IMR-90 (cell line): ENCODE measurements at regions not wholly inside any gene's neighbourhood (a gene's known extent, or its start where the extent isn't known, plus 50 kb on each side); places are given as distances from the start of the nearest gene placed in this dataset.

ENCODE experiments used
- ATAC-seq: fragments of 200-7000 bp; cut with Tn5 transposase; 2 replicates; pipeline ENCODE4 v1.9.1; 2020; ENCODE audit warnings: low read depth, mild to moderate bottlenecking, moderate library complexity
- BruUV-seq: library from RNA; stranded (reverse); fragments of 400-500 nt; replicated peaks from 2 replicates; lab custom pipeline; 2021; lab: Mats Ljungman, UMichigan
- CTCF ChIA-PET: fragments of 300-600 bp; formaldehyde crosslinking; extraction: SDS; loops from one replicate; lab custom pipeline; 2021; ENCODE audit warnings: antibody characterized with exemption; lab: Yijun Ruan, JAX
- POLR2A ChIA-PET: fragments of 300-600 bp; sonication (Branson Sonifier 250); formaldehyde crosslinking; loops from one replicate; lab custom pipeline; 2022; ENCODE audit warnings: antibody characterized with exemption; ENCODE audit not compliant: unreplicated experiment; lab: Charles Lee
- DNase-seq: peaks from one replicate; pipeline ENCODE4 v3.0.0; 2013
- H2AFZ ChIP-seq: replicated peaks from 2 replicates; pipeline ENCODE3; 2013; ENCODE audit warnings: low read length, mild to moderate bottlenecking; ENCODE audit not compliant: poor library complexity
- H2AK5ac ChIP-seq: 2 replicates; pipeline ENCODE4 v1.6.1; 2013; ENCODE audit warnings: low read depth, low read length, inconsistent platforms
- H2AK9ac ChIP-seq: replicated peaks from 2 replicates; pipeline ENCODE3; 2013; ENCODE audit warnings: mild to moderate bottlenecking, low read depth, low read length, moderate library complexity; ENCODE audit not compliant: poor library complexity
- H2BK120ac ChIP-seq: 2 replicates; pipeline ENCODE4 v1.6.1; 2013; ENCODE audit warnings: low read depth, low read length, inconsistent platforms
- H2BK15ac ChIP-seq: 3 replicates; pipeline ENCODE4 v1.6.1; 2013; ENCODE audit warnings: low read depth, low read length, inconsistent platforms
- H2BK20ac ChIP-seq: 2 replicates; pipeline ENCODE4 v1.6.1; 2013; ENCODE audit warnings: low read depth, mild to moderate bottlenecking, inconsistent platforms, low read length, moderate library complexity
- H2BK5ac ChIP-seq: 2 replicates; pipeline ENCODE4 v1.6.1; 2013; ENCODE audit warnings: mild to moderate bottlenecking, low read depth, low read length, inconsistent platforms; ENCODE audit not compliant: poor library complexity, severe bottlenecking
- H3K14ac ChIP-seq: replicated peaks from 2 replicates; pipeline ENCODE4 v1.6.1; 2013; ENCODE audit warnings: low read depth, low read length, inconsistent platforms
- H3K18ac ChIP-seq: 2 replicates; pipeline ENCODE4 v1.6.1; 2013; ENCODE audit warnings: low read depth, low read length, control low read depth
- H3K23ac ChIP-seq: 2 replicates; pipeline ENCODE4 v1.6.1; 2013; ENCODE audit warnings: low read depth, low read length, inconsistent platforms
- H3K27ac ChIP-seq: 2 replicates; pipeline ENCODE4 v1.5.1; 2013; ENCODE audit warnings: mild to moderate bottlenecking, control low read depth, low read length; ENCODE audit not compliant: insufficient read depth
- H3K27me3 ChIP-seq: 2 replicates; pipeline ENCODE4 v1.6.1; 2013; ENCODE audit warnings: low read length; ENCODE audit not compliant: control insufficient read depth, insufficient read depth
- H3K36me3 ChIP-seq: 2 replicates; pipeline ENCODE4 v1.6.1; 2013; ENCODE audit warnings: low read length, mixed read lengths; ENCODE audit not compliant: control insufficient read depth, insufficient read depth
- H3K4ac ChIP-seq: 2 replicates; pipeline ENCODE4 v1.6.1; 2013; ENCODE audit warnings: low read depth, low read length, inconsistent platforms
- H3K4me1 ChIP-seq: 2 replicates; pipeline ENCODE4 v1.6.1; 2013; ENCODE audit warnings: low read length, mixed read lengths; ENCODE audit not compliant: control insufficient read depth, insufficient read depth
- H3K4me2 ChIP-seq: 2 replicates; pipeline ENCODE4 v1.6.1; 2013; ENCODE audit warnings: low read depth, mild to moderate bottlenecking, control low read depth, low read length, moderate library complexity
- H3K4me3 ChIP-seq: 2 replicates; pipeline ENCODE4 v1.5.1; 2013; ENCODE audit warnings: low read depth, mild to moderate bottlenecking, control low read depth, low read length, moderate library complexity; ENCODE audit not compliant: insufficient read depth
- H3K56ac ChIP-seq: 2 replicates; pipeline ENCODE4 v1.6.1; 2013; ENCODE audit warnings: low read length, inconsistent platforms; ENCODE audit not compliant: insufficient read depth; ENCODE audit errors: extremely low read depth
- H3K79me1 ChIP-seq, 2 experiments: 2 replicates each; pipeline ENCODE4 v1.6.1; 2013; ENCODE audit warnings: low read length in 2 of 2, inconsistent platforms in 1 of 2, low read depth in 1 of 2
- H3K9ac ChIP-seq: 2 replicates; pipeline ENCODE4 v1.6.1; 2013; ENCODE audit warnings: low read depth, low read length, control low read depth
- H3K9me1 ChIP-seq: 2 replicates; pipeline ENCODE4 v1.6.1; 2013; ENCODE audit warnings: low read length, inconsistent platforms; ENCODE audit not compliant: insufficient read depth
- H3K9me3 ChIP-seq: 2 replicates; pipeline ENCODE4 v1.6.1; 2013; ENCODE audit warnings: low read length; ENCODE audit not compliant: control insufficient read depth, insufficient read depth
- H4K20me1 ChIP-seq: 2 replicates; pipeline ENCODE4 v1.6.1; 2013; ENCODE audit warnings: low read length, inconsistent platforms; ENCODE audit not compliant: insufficient read depth
- H4K5ac ChIP-seq: 2 replicates; pipeline ENCODE4 v1.6.1; 2013; ENCODE audit warnings: mild to moderate bottlenecking, low read depth, low read length, control low read depth
- H4K8ac ChIP-seq, 2 experiments: 2 replicates each; pipeline ENCODE4 v1.6.1; 2013; ENCODE audit warnings: low read depth in 2 of 2, low read length in 2 of 2, control low read depth in 1 of 2, inconsistent platforms in 1 of 2
- H4K91ac ChIP-seq: 2 replicates; pipeline ENCODE4 v1.6.1; 2013; ENCODE audit warnings: low read depth, low read length, inconsistent platforms; ENCODE audit not compliant: insufficient read depth
- BHLHE40 ChIP-seq: fragments of 150-350 bp; IDR thresholded peaks from 2 replicates; pipeline ENCODE4 v1.6.1; 2016; ENCODE audit warnings: mild to moderate bottlenecking, low read depth, low read length
- CEBPB ChIP-seq: IDR thresholded peaks from 2 replicates; pipeline ENCODE4 v1.6.1; 2012; ENCODE audit warnings: low read depth, low read length, improper control_type of control experiment
- CHD1 ChIP-seq: IDR thresholded peaks from 2 replicates; pipeline ENCODE4 v1.6.1; 2012; ENCODE audit warnings: low read depth, low read length, improper control_type of control experiment
- CTCF ChIP-seq: conservative IDR thresholded peaks from 2 replicates; pipeline ENCODE4 v1.5.1; 2012; ENCODE audit warnings: mild to moderate bottlenecking, low read depth, low read length, improper control_type of control experiment
- ELK1 ChIP-seq: fragments of 150-350 bp; IDR thresholded peaks from 2 replicates; pipeline ENCODE4 v1.6.1; 2016; ENCODE audit warnings: low read depth, mild to moderate bottlenecking, low read length, moderate library complexity, borderline replicate concordance
- FOS ChIP-seq: fragments of 150-350 bp; IDR thresholded peaks from 2 replicates; pipeline ENCODE4 v1.6.1; 2016; ENCODE audit warnings: low read depth, low read length
- MAFK ChIP-seq: IDR thresholded peaks from 2 replicates; pipeline ENCODE4 v1.6.1; 2012; ENCODE audit warnings: low read depth, low read length, improper control_type of control experiment
- MAZ ChIP-seq: IDR thresholded peaks from 2 replicates; pipeline ENCODE4 v1.6.1; 2012; ENCODE audit warnings: low read depth, mild to moderate bottlenecking, low read length, improper control_type of control experiment, moderate library complexity, borderline replicate concordance
- MXI1 ChIP-seq: IDR thresholded peaks from 2 replicates; pipeline ENCODE4 v1.6.1; 2012; ENCODE audit warnings: low read depth, mild to moderate bottlenecking, low read length, moderate library complexity, borderline replicate concordance
- NFE2L2 ChIP-seq: fragments of 150-350 bp; IDR thresholded peaks from 2 replicates; pipeline ENCODE4 v1.6.1; 2016; ENCODE audit warnings: low read depth, mild to moderate bottlenecking, low read length
- POLR2A ChIP-seq: IDR thresholded peaks from 2 replicates; pipeline ENCODE4 v1.6.1; 2012; ENCODE audit warnings: mild to moderate bottlenecking, low read depth, low read length
- RAD21 ChIP-seq: IDR thresholded peaks from 2 replicates; pipeline ENCODE4 v1.6.1; 2012; ENCODE audit warnings: low read length, improper control_type of control experiment
- RCOR1 ChIP-seq: IDR thresholded peaks from 2 replicates; pipeline ENCODE4 v1.6.1; 2012; ENCODE audit warnings: mild to moderate bottlenecking, low read length, improper control_type of control experiment; ENCODE audit not compliant: insufficient replicate concordance
- RFX5 ChIP-seq: IDR thresholded peaks from 2 replicates; pipeline ENCODE4 v1.8.0; 2012; ENCODE audit warnings: low read depth, mild to moderate bottlenecking, low read length, moderate library complexity
- SMC3 ChIP-seq: fragments of 150-350 bp; IDR thresholded peaks from 2 replicates; pipeline ENCODE4 v1.6.1; 2016; ENCODE audit warnings: low read depth, mild to moderate bottlenecking, antibody characterized with exemption, low read length, moderate library complexity
- USF2 ChIP-seq: fragments of 150-350 bp; IDR thresholded peaks from 2 replicates; pipeline ENCODE4 v1.6.1; 2017; ENCODE audit warnings: mild to moderate bottlenecking, antibody characterized with exemption, low read length, low read depth
- WGBS, 2 experiments: methylation state at CpG; one replicate each; pipeline versions ENCODE4 v1.1.5 to v1.1.7; 2013; ENCODE audit warnings: missing lambda C conversion rate in 2 of 2; ENCODE audit not compliant: insufficient read length in 1 of 2; ENCODE audit errors: extremely low coverage in 2 of 2; 5-methylcytosine and 5-hydroxymethylcytosine counted together
- dilution Hi-C: fragments of 300-500 bp; cut with HindIII; formaldehyde crosslinking; loops from one replicate; pipeline ENCODE4 v1.14.3; 2018; ENCODE audit warnings: low sequenced_read_pairs; ENCODE audit not compliant: unreplicated experiment
- in situ Hi-C: fragments of 300-500 bp; cut with MboI; formaldehyde crosslinking; loops from 3 replicates; pipeline ENCODE4 v1.14.3; 2019; ENCODE audit warnings: low sequenced_read_pairs, inconsistent platforms, mixed read lengths
- intact Hi-C: fragments of 100-400 bp; cut with micrococcal nuclease; formaldehyde crosslinking; loops from 2 replicates; pipeline ENCODE4 v1.10.0; 2022

DNA sequence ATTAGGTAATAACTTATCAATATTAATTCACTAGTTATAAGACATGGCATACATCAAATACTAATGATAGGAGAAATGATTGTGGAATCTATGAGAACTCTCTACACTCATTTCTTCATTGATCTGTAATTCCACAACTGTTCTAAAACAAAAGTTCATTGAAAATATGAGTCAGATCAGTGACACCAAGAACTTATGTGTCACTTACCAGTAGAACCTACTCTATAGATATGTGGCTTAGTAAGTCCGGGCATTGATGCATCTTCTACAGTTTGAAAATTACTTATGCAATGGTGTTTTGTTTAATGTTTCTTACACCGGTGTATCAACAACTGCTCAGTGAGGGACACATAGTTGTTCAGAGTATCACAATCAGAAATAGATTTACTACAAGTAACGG lies 520.3 kb downstream of the ARAP2 start:
- H2AK5ac ChIP-seq, result no peak overlapping the region
- TF ChIP-seq NFE2L2 (no peak), BHLHE40 (no peak), RCOR1 (no peak), CTCF (no peak), RFX5 (no peak), MAZ (no peak), CHD1 (no peak), FOS (no peak), POLR2A (no peak), RAD21 (no peak), USF2 (no peak), ELK1 (no peak), MXI1 (no peak), CEBPB (no peak), SMC3 (no peak), MAFK (no peak)
- dilution Hi-C loops (no loop called here), intact Hi-C loops (no loop called here), in situ Hi-C loops (no loop called here)
- H2BK20ac ChIP-seq, result no peak overlapping the region
- no peak overlapping the region for H4K91ac ChIP-seq
- no peak overlapping the region for H3K18ac ChIP-seq
- POLR2A ChIA-PET, result no interaction called here
- no peak overlapping the region for H3K23ac ChIP-seq
- no peaks in the 10 kb centered on the region for H4K20me1 ChIP-seq
- WGBS, 2 experiments, result no CpG with 5 or more reads among the region's 3 CpGs
- H3K9me1 ChIP-seq, result no peaks in the 10 kb centered on the region
- no peak overlapping the region for H2AFZ ChIP-seq
- H2AK9ac ChIP-seq, result no peak overlapping the region
- no peaks in the 10 kb centered on the region for H3K79me1 ChIP-seq
- no peak overlapping the region for H3K14ac ChIP-seq
- no peak overlapping the region for H4K5ac ChIP-seq
- H3K36me3 ChIP-seq, result no peaks in the 10 kb centered on the region
- H2BK15ac ChIP-seq, result no peak overlapping the region
- no peaks in the 10 kb centered on the region for H3K27me3 ChIP-seq
- no peak overlapping the region for H3K4me2 ChIP-seq
- H3K4me1 ChIP-seq, result no peaks in the 10 kb centered on the region
- H3K4me3 ChIP-seq, result no peak overlapping the region
- H3K56ac ChIP-seq, result no peak overlapping the region
- no peak overlapping the region for H2BK120ac ChIP-seq
- ATAC-seq (no peak), DNase-seq (no peak)
- H4K8ac ChIP-seq, result no peak overlapping the region
- H3K9me3 ChIP-seq, result peaks cover 3% of the 10 kb centered on the region
- H3K4ac ChIP-seq, result no peak overlapping the region
- CTCF ChIA-PET, result no interaction called here
- no peak overlapping the region for H3K27ac ChIP-seq
- H3K9ac ChIP-seq, result no peak overlapping the region
- no TSS peak for BruUV-seq
- no peak overlapping the region for H2BK5ac ChIP-seq
